Astrocyte (in vitro differentiated cells and primary cell): ENCODE measurements at regions not wholly inside any gene's neighbourhood (a gene's known extent, or its start where the extent isn't known, plus 50 kb on each side); places are given as distances from the start of the nearest gene placed in this dataset.
A peak's percentile ranks its signal among the peaks of the same experiment; 100 is the strongest.

ENCODE experiments used
- DNase-seq: peaks from one replicate; pipeline ENCODE4 v3.0.0-alpha.2; 2010; ENCODE audit warnings: low read depth
- FAIRE-seq: peaks from 2 replicates; lab custom pipeline; 2011; peaks lifted over from hg19 to GRCh38; lab: Jason Lieb, UNC
- H2AFZ ChIP-seq: 2 replicates; pipeline ENCODE4 v1.6.0; 2012; ENCODE audit warnings: low read depth, low read length, inconsistent platforms
- H3K27ac ChIP-seq: 2 replicates; pipeline ENCODE4 v1.5.1; 2011; ENCODE audit warnings: low read depth, low read length, inconsistent platforms
- H3K27me3 ChIP-seq: 2 replicates; pipeline ENCODE4 v1.6.0; 2011; ENCODE audit warnings: low read length, inconsistent platforms; ENCODE audit not compliant: insufficient read depth
- H3K36me3 ChIP-seq: 2 replicates; pipeline ENCODE4 v1.5.1; 2011; ENCODE audit warnings: low read length, inconsistent platforms; ENCODE audit not compliant: insufficient read depth
- H3K4me1 ChIP-seq: 2 replicates; pipeline ENCODE4 v1.5.1; 2011; ENCODE audit warnings: low read length, inconsistent platforms; ENCODE audit not compliant: insufficient read depth
- H3K4me2 ChIP-seq: 2 replicates; pipeline ENCODE4 v1.6.0; 2012; ENCODE audit warnings: low read length, inconsistent platforms
- H3K4me3 ChIP-seq: 2 replicates; pipeline ENCODE4 v1.5.1; 2011; ENCODE audit warnings: low read depth, mild to moderate bottlenecking, low read length, inconsistent platforms; ENCODE audit not compliant: insufficient read depth
- H3K79me2 ChIP-seq: 2 replicates; pipeline ENCODE4 v1.6.0; 2012; ENCODE audit warnings: mild to moderate bottlenecking, low read length, inconsistent platforms; ENCODE audit not compliant: insufficient read depth
- H3K9ac ChIP-seq: 2 replicates; pipeline ENCODE4 v1.6.0; 2012; ENCODE audit warnings: mild to moderate bottlenecking, low read length, inconsistent platforms
- H3K9me3 ChIP-seq: 2 replicates; pipeline ENCODE4 v1.5.1; 2012; ENCODE audit warnings: low read depth, mild to moderate bottlenecking, low read length, inconsistent platforms; ENCODE audit not compliant: insufficient read depth
- H4K20me1 ChIP-seq: 2 replicates; pipeline ENCODE4 v1.6.0; 2012; ENCODE audit warnings: low read length, inconsistent platforms; ENCODE audit not compliant: insufficient read depth
- H3K27ac Mint-ChIP-seq: one replicate; pipeline ENCODE4 v1.8.0; 2021; ENCODE audit warnings: mild to moderate bottlenecking, mixed read lengths; ENCODE audit not compliant: unreplicated experiment
- H3K27me3 Mint-ChIP-seq: one replicate; pipeline ENCODE4 v1.8.0; 2021; ENCODE audit warnings: low read depth, mixed read lengths; ENCODE audit not compliant: unreplicated experiment
- H3K36me3 Mint-ChIP-seq: one replicate; pipeline ENCODE4 v1.8.0; 2021; ENCODE audit warnings: low read depth, mixed read lengths; ENCODE audit not compliant: unreplicated experiment
- H3K4me1 Mint-ChIP-seq: one replicate; pipeline ENCODE4 v1.8.0; 2021; ENCODE audit warnings: low read depth, mixed read lengths; ENCODE audit not compliant: unreplicated experiment
- H3K4me3 Mint-ChIP-seq: one replicate; pipeline ENCODE4 v1.8.0; 2021; ENCODE audit warnings: mild to moderate bottlenecking, moderate library complexity, mixed read lengths; ENCODE audit not compliant: unreplicated experiment
- H3K9me3 Mint-ChIP-seq: one replicate; pipeline ENCODE4 v1.8.0; 2021; ENCODE audit warnings: mild to moderate bottlenecking, mixed read lengths; ENCODE audit not compliant: unreplicated experiment
- EZH2 ChIP-seq: IDR thresholded peaks from 2 replicates; pipeline ENCODE4 v1.6.1; 2012; ENCODE audit warnings: mild to moderate bottlenecking, low read length, inconsistent platforms; ENCODE audit not compliant: insufficient read depth
- TF ChIP-seq, protein P1 (sequence below): IDR thresholded peaks from 2 replicates; pipeline ENCODE4 v1.5.1; 2011; ENCODE audit warnings: low read depth, mild to moderate bottlenecking, inconsistent platforms, low read length, moderate library complexity; ENCODE audit not compliant: insufficient read depth

GRCh38 chr9:96141128-96141474 is 160.9 kb downstream of the HSD17B3 start:
- no peaks in the 10 kb centered on the region for H3K9me3 Mint-ChIP-seq
- H2AFZ ChIP-seq: no peak overlapping the region

GRCh38 chr9:96140296-96141127 is 161.5 kb downstream of the HSD17B3 start:
- H3K4me1 ChIP-seq: peaks cover 17% of the 10 kb centered on the region
- Mint-ChIP-seq H3K27ac (no peak overlapping the region), H3K4me1 (peaks cover 3% of the 10 kb centered on the region), H3K27me3 (peaks cover 8% of the 10 kb centered on the region), H3K4me3 (no peak overlapping the region), H3K36me3 (no peaks in the 10 kb centered on the region), H3K9me3 (no peaks in the 10 kb centered on the region)
- no peak for FAIRE-seq
- no peaks in the 10 kb centered on the region for H3K79me2 ChIP-seq
- TF ChIP-seq EZH2: no peak
- TF ChIP-seq, protein P1, sequence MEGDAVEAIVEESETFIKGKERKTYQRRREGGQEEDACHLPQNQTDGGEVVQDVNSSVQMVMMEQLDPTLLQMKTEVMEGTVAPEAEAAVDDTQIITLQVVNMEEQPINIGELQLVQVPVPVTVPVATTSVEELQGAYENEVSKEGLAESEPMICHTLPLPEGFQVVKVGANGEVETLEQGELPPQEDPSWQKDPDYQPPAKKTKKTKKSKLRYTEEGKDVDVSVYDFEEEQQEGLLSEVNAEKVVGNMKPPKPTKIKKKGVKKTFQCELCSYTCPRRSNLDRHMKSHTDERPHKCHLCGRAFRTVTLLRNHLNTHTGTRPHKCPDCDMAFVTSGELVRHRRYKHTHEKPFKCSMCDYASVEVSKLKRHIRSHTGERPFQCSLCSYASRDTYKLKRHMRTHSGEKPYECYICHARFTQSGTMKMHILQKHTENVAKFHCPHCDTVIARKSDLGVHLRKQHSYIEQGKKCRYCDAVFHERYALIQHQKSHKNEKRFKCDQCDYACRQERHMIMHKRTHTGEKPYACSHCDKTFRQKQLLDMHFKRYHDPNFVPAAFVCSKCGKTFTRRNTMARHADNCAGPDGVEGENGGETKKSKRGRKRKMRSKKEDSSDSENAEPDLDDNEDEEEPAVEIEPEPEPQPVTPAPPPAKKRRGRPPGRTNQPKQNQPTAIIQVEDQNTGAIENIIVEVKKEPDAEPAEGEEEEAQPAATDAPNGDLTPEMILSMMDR: no peak
- H3K36me3 ChIP-seq: no peaks in the 10 kb centered on the region
- DNase-seq: no peak
- H4K20me1 ChIP-seq: no peaks in the 10 kb centered on the region
- peak overlapping the region; percentile 39 for H2AFZ ChIP-seq
- peaks cover 17% of the 10 kb centered on the region for H3K27me3 ChIP-seq
- H3K4me2 ChIP-seq: peak overlapping the region; percentile 61
- H3K9ac ChIP-seq: no peak overlapping the region
- H3K9me3 ChIP-seq: no peaks in the 10 kb centered on the region
- H3K4me3 ChIP-seq: no peak overlapping the region
- H3K27ac ChIP-seq: no peak overlapping the region

More at GRCh38 chr9:96141128-96141474, 160.9 kb downstream of the HSD17B3 start:
- H3K4me1 Mint-ChIP-seq: peaks cover 3% of the 10 kb centered on the region
- Histone ChIP-seq H3K4me3 (no peak overlapping the region), H4K20me1 (no peaks in the 10 kb centered on the region), H3K36me3 (no peaks in the 10 kb centered on the region), H3K27me3 (peaks cover 17% of the 10 kb centered on the region), H3K4me1 (peaks cover 17% of the 10 kb centered on the region), H3K9me3 (no peaks in the 10 kb centered on the region), H3K27ac (no peak overlapping the region), H3K79me2 (no peaks in the 10 kb centered on the region), H3K4me2 (no peak overlapping the region), H3K9ac (no peak overlapping the region)
- H3K36me3 Mint-ChIP-seq: no peaks in the 10 kb centered on the region
- DNase-seq (no peak), FAIRE-seq (no peak)
- no peak for TF ChIP-seq EZH2
- TF ChIP-seq, protein P1: no peak
- H3K27me3 Mint-ChIP-seq: peaks cover 8% of the 10 kb centered on the region
- H3K27ac Mint-ChIP-seq: no peak overlapping the region
- no peak overlapping the region for H3K4me3 Mint-ChIP-seq
